GM18511 (cell line): ENCODE measurements at regions not wholly inside any gene's neighbourhood (a gene's known extent, or its start where the extent isn't known, plus 50 kb on each side); places are given as distances from the start of the nearest gene placed in this dataset.

Experiments used
- ATAC-seq: cut with Tn5 transposase; IDR thresholded peaks from one replicate; pipeline ENCODE4 v1.9.1; 2021; ENCODE audit warnings: mild to moderate bottlenecking, moderate library complexity; ENCODE audit not compliant: unreplicated experiment

DNA sequence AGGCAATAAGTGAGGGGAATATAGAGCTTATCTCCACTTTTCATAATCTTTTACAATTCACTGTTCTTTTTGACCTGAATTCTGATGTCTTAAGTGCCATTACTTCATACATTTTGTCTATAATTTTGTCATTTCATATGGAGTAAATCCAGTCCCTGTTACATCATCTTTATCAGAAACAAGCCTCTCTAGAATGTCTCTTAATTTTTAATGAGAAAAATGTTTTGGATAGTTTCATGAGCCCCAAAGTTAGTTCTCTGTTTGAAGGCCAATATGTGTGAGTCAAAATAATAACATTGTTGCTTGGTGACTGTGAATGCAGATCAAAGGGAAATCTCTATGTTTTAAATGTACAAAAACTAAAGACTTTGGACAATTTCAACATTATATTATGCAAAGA lies 329.6 kb upstream of the ARRDC3 start:
- no peak for ATAC-seq

DNA sequence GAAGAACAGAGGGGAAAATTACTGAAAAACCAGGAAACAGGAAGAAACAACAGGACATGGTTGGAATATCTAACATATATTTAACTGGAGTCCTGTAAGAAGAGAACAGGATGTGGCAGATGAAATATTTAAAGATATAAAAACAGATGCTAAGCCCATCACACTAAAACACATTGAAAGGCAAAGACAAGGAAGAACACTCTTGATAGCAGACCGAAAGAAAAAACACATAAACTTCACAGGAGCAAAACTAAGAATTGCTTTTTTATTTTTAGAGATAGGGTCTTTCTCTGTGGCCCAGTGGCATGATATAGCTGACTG lies 324.4 kb upstream of the ARRDC3 start:
- no peak for ATAC-seq

GRCh38 chr5:91706785-91707520 lies 323.8 kb upstream of the ARRDC3 start:
- no peak for ATAC-seq

DNA sequence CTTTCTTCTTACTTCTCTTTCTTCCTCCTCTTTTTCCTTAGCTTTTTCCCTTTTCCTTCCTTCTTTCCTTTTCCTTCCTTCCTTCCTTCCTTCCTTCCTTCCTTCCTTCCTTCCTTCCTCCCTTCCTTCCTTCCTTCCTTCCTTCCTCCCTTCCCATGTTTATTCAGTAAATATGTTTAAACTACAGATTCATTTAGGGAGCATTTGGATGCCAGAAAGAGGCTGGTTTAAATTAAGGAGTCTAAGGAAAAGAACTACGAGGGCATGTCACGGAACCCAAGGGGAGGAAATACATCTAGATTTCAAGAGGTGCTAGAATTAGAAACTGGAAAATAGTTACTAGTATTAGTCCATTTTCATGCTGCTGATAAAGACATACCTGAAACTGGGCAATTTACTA lies 320.0 kb upstream of the ARRDC3 start:
- ATAC-seq = no peak

GRCh38 chr5:91699429-91699828 lies 316.3 kb upstream of the ARRDC3 start:
- no peak for ATAC-seq

GRCh38 chr5:91691592-91691991 lies 308.5 kb upstream of the ARRDC3 start:
- no peak for ATAC-seq

DNA sequence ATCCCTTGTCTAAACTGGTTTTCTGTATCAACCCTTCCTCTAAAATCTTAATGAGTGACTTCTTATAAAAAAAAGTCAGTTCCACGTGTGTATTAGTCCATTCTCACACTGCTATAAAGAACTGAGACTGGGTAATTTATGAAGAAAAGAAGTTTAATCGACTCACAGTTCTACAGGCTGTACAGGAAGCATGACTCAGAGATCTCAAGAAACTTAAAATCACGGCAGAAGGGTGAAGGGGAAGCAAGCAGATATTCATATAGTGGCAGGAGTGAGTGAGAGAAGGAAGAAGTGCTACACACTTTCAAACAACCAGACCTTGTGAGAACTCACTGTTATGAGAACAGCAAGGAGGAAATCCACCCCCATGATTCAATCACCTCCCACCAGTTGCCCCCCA lies 307.8 kb upstream of the ARRDC3 start:
- ATAC-seq = no peak

GRCh38 chr5:91687430-91687829 lies 304.3 kb upstream of the ARRDC3 start:
- ATAC-seq = no peak

GRCh38 chr5:91684625-91685024 lies 301.5 kb upstream of the ARRDC3 start:
- no peak for ATAC-seq

- no peak for ATAC-seq
Observed at GRCh38 chr5:91670563-91670962, 287.4 kb upstream of the ARRDC3 start.

DNA sequence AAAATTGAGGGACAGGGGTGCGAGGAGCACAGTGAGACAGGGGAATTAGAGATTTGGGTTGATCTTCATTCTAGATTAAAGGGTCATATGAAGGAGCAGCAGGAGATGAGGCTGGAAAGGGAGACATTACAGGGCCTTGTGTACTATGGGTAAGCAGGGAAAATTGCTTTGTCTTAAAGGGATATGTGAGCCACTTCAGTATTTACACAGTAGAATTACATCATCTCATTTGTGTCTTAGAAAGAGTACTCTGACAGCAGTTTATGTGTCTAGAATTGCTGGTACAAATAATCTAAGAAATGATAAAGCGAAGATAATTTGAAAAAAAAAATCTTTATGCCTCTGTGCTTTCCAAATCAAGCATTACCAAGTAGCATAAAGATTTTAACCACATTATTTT lies 287.0 kb upstream of the ARRDC3 start:
- no peak for ATAC-seq

GRCh38 chr5:91668261-91668660 lies 285.1 kb upstream of the ARRDC3 start:
- no peak for ATAC-seq

GRCh38 chr5:91652678-91653077 lies 269.6 kb upstream of the ARRDC3 start:
- no peak for ATAC-seq

DNA sequence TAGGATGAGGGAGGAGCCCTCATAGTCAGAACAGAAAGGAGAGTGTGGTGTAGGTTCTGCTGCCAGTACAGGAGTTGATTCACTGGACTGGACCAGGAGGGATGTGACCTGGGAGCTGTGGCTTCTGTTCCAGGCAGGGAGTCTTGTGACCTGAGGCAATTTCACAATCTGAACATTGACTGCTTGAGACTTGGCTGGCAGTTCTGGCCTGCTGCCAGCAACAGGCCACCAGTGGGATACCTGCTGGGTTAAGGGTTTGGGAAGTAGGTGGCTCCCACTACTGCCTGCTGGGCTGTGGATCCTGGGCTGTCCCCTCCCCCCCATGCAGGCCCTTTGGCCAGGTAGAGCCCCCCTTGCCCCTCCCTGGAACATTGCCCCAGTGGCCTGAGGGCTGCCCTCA lies 268.6 kb upstream of the ARRDC3 start:
- no peak for ATAC-seq

DNA sequence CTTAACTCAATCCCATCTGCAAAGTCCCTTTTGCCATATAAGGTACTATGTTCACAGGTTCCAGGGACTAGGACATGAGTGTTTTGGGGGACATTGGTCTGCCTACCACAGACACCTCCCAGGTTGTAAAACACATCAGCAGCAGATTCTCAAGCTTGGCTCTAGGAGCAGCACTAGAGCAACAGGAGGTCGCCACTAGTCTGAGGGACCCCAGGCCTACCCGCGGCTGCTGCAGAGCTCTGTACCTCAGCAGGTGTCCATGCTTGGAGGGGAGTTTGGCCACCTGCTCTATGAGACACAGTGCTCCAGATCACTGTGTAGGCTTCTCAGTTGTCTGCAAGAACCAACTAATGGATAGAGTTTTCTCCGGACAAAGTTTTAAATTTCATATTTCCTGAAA lies 262.2 kb upstream of the ARRDC3 start:
- ATAC-seq = no peak

DNA sequence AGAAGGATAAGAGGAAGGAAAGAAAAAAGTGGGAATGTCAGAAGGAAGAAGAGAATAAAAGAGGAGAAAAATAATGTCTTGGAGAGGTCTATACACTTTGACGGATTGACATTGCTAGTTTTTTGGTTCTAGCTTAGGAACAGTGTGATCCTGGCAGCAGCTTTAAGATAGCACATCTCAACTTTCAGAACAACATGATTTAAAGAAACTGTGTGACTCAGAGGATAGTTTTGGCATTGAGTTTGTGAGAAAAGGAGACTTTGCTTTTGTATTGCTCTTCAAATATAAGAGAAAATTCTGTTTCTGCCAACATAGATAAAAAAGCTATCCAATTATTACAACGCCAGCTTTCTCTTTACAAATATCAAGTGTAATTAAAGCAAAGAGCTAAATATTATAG lies 260.7 kb upstream of the ARRDC3 start:
- no peak for ATAC-seq

- no peak for ATAC-seq
Observed at GRCh38 chr5:91642581-91642980, 259.5 kb upstream of the ARRDC3 start.

GRCh38 chr5:91641730-91642350 lies 258.7 kb upstream of the ARRDC3 start:
- ATAC-seq = peak; percentile 69

GRCh38 chr5:91639744-91640143 lies 256.6 kb upstream of the ARRDC3 start:
- ATAC-seq = no peak

DNA sequence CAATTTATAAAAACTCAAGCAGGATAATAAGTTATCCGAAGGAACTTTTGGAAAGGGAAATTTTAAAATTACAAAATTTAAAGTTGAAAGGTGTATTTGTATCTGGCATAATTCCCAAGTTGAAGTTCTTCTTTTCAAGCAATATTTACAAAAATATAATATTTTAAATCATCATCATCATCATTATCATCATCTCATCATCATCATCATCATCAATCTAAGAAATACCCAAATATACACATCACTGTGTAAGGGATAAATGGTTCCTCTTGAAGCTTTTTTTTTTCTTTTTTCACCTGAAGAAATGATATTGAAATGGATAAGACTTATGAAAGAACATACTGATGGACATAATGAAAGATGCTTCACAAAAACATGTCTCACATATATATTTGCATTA lies 254.9 kb upstream of the ARRDC3 start:
- no peak for ATAC-seq

- no peak for ATAC-seq
Observed at GRCh38 chr5:91635950-91636734, 253.0 kb upstream of the ARRDC3 start.

- ATAC-seq = no peak
Observed at GRCh38 chr5:91632871-91633270, 249.8 kb upstream of the ARRDC3 start.
